ENCODE measurements at regions not wholly inside any gene's neighbourhood (a gene's known extent, or its start where the extent isn't known, plus 50 kb on each side); places are given as distances from the start of the nearest gene placed in this dataset.

- Histone ChIP-seq H2BK20ac (ENCODE audit: low read depth, low read length) (no peak overlapping the region), H3K9me1 (ENCODE audit: insufficient read depth, low read length) (no peaks in the 10 kb centered on the region), H3K27me3 (ENCODE audit: control insufficient read depth, insufficient read depth, low read length) (no peaks in the 10 kb centered on the region; the same call in 1 of the 2 replicates), H4K91ac (ENCODE audit: insufficient read depth, low read depth, low read length) (no peak overlapping the region), H4K8ac (ENCODE audit: low read depth in 2 of 2, low read length in 2 of 2) (no peak overlapping the region), H2BK120ac (ENCODE audit: low read depth, low read length) (no peak overlapping the region), H3K36me3 (ENCODE audit: control insufficient read depth, insufficient read depth, low read length) (no peaks in the 10 kb centered on the region), H2BK15ac (ENCODE audit: low read depth, low read length) (no peak overlapping the region), H3K18ac (ENCODE audit: low read depth, low read length) (no peak overlapping the region), H2AK9ac (replicated peaks; ENCODE audit: low read depth, low read length, poor library complexity) (no peak overlapping the region), H3K4me2 (ENCODE audit: low read depth, low read length) (no peak overlapping the region; the same call in 1 of the 2 replicates), H2AFZ (replicated peaks; ENCODE audit: low read length, poor library complexity) (no peak overlapping the region), H3K4ac (ENCODE audit: low read depth, low read length) (no peak overlapping the region), H3K79me1 (ENCODE audit: low read depth in 1 of 2, low read length in 2 of 2) (no peaks in the 10 kb centered on the region), H2BK5ac (ENCODE audit: low read depth, low read length, poor library complexity, severe bottlenecking) (no peak overlapping the region), H3K27ac (ENCODE audit: insufficient read depth, low read length) (no peak overlapping the region), H4K5ac (ENCODE audit: low read depth, low read length) (no peak overlapping the region), H3K14ac (replicated peaks; ENCODE audit: low read depth, low read length) (no peak overlapping the region), H4K20me1 (ENCODE audit: insufficient read depth, low read length) (no peaks in the 10 kb centered on the region), H3K4me1 (ENCODE audit: control insufficient read depth, insufficient read depth, low read length) (peaks cover 3% of the 10 kb centered on the region; the same call in 1 of the 2 replicates), H3K4me3 (ENCODE audit: insufficient read depth, low read depth, low read length) (no peak overlapping the region), H3K56ac (ENCODE audit: extremely low read depth, insufficient read depth, low read length) (no peak overlapping the region), H3K23ac (ENCODE audit: low read depth, low read length) (no peak overlapping the region), H2AK5ac (ENCODE audit: low read depth, low read length) (no peak overlapping the region), H3K9me3 (ENCODE audit: control insufficient read depth, insufficient read depth, low read length) (peaks cover 2% of the 10 kb centered on the region; the same call in 1 of the 2 replicates), H3K9ac (ENCODE audit: low read depth, low read length) (no peak overlapping the region)
- BruUV-seq (replicated peaks), result no TSS peak
- ATAC-seq (ENCODE audit: low read depth) (no peak), DNase-seq (no peak)
- intact Hi-C loops (cut with micrococcal nuclease), result no loop called here
- CTCF ChIA-PET, result no interaction called here
- POLR2A ChIA-PET (ENCODE audit: unreplicated experiment), result no interaction called here
- WGBS, 2 experiments (ENCODE audit: extremely low coverage in 2 of 2, insufficient read length in 1 of 2), result no CpG with 5 or more reads among the region's 3 CpGs
- dilution Hi-C loops (cut with HindIII; ENCODE audit: low sequenced_read_pairs, unreplicated experiment), result no loop called here
- in situ Hi-C loops (cut with MboI; ENCODE audit: low sequenced_read_pairs), result no loop called here
- TF ChIP-seq MAZ (IDR thresholded peaks at IDR 0.05; ENCODE audit: borderline replicate concordance, low read depth, low read length) (no peak), SMC3 (IDR thresholded peaks at IDR 0.05; ENCODE audit: low read depth, low read length) (no peak), FOS (IDR thresholded peaks at IDR 0.05; ENCODE audit: low read depth, low read length) (no peak), RCOR1 (IDR thresholded peaks at IDR 0.05; ENCODE audit: insufficient replicate concordance, low read length) (no peak), RAD21 (IDR thresholded peaks at IDR 0.05; ENCODE audit: low read length) (no peak), BHLHE40 (IDR thresholded peaks at IDR 0.05; ENCODE audit: low read depth, low read length) (no peak), CEBPB (IDR thresholded peaks at IDR 0.05; ENCODE audit: low read depth, low read length) (no peak), NFE2L2 (IDR thresholded peaks at IDR 0.05; ENCODE audit: low read depth, low read length) (no peak), ELK1 (IDR thresholded peaks at IDR 0.05; ENCODE audit: borderline replicate concordance, low read depth, low read length) (no peak), RFX5 (IDR thresholded peaks at IDR 0.05; ENCODE audit: low read depth, low read length) (no peak), MAFK (IDR thresholded peaks at IDR 0.05; ENCODE audit: low read depth, low read length) (no peak), POLR2A (IDR thresholded peaks at IDR 0.05; ENCODE audit: low read depth, low read length) (no peak), USF2 (IDR thresholded peaks at IDR 0.05; ENCODE audit: low read depth, low read length) (no peak), CHD1 (IDR thresholded peaks at IDR 0.05; ENCODE audit: low read depth, low read length) (no peak), MXI1 (IDR thresholded peaks at IDR 0.05; ENCODE audit: borderline replicate concordance, low read depth, low read length) (no peak)
Observed at GRCh38 chr6:17225767-17226630, 55.2 kb upstream of the RBM24 start.
